WERI-Rb-1 (cell line): ENCODE measurements at regions not wholly inside any gene's neighbourhood (a gene's known extent, or its start where the extent isn't known, plus 50 kb on each side); places are given as distances from the start of the nearest gene placed in this dataset.

Experiments used
- DNase-seq: peaks from one replicate; pipeline ENCODE4 v3.0.0-alpha.2; 2020
- H3K27ac ChIP-seq: fragments of 250-450 bp; sonication (Bioruptor Pico); 2 replicates; pipeline ENCODE4 v1.5.1; 2020; ENCODE audit warnings: mild to moderate bottlenecking, moderate library complexity
- H3K27me3 ChIP-seq: fragments of 250-450 bp; sonication (Bioruptor Pico); 2 replicates; pipeline ENCODE4 v1.5.1; 2021; ENCODE audit warnings: mild to moderate bottlenecking, low read depth, moderate library complexity; ENCODE audit not compliant: insufficient read depth, severe bottlenecking
- H3K36me3 ChIP-seq: fragments of 250-450 bp; sonication (Bioruptor Pico); 2 replicates; pipeline ENCODE4 v1.5.1; 2020; ENCODE audit warnings: mild to moderate bottlenecking, moderate library complexity
- H3K4me3 ChIP-seq: 2 replicates; pipeline ENCODE4 v1.5.1; 2011; ENCODE audit warnings: low read depth, mild to moderate bottlenecking, control low read depth, low read length
- H3K9me3 ChIP-seq: fragments of 250-450 bp; sonication (Bioruptor Pico); 2 replicates; pipeline ENCODE4 v1.5.1; 2021; ENCODE audit warnings: mild to moderate bottlenecking, moderate library complexity; ENCODE audit not compliant: severe bottlenecking
- CTCF ChIP-seq: IDR thresholded peaks from 2 replicates; pipeline ENCODE4 v1.5.1; 2011; ENCODE audit warnings: low read depth, mild to moderate bottlenecking, control low read depth, inconsistent platforms, low read length

- Histone ChIP-seq H3K27ac (no peak overlapping the region), H3K36me3 (no peaks in the 10 kb centered on the region), H3K9me3 (no peaks in the 10 kb centered on the region), H3K27me3 (peaks cover under 1% of the 10 kb centered on the region), H3K4me3 (no peak overlapping the region)
- TF ChIP-seq CTCF = no peak
- DNase-seq = no peak
These were observed 134.9 kb downstream of the FSCB start for GRCh38 chr14:44372231-44372630.

GRCh38 chr14:44370727-44371126 lies 136.4 kb downstream of the FSCB start:
- H3K27ac ChIP-seq = no peak overlapping the region
- no peak for DNase-seq
- no peaks in the 10 kb centered on the region for H3K36me3 ChIP-seq
- H3K27me3 ChIP-seq = peaks cover 9% of the 10 kb centered on the region
- H3K9me3 ChIP-seq = no peaks in the 10 kb centered on the region
- TF ChIP-seq CTCF = no peak
- H3K4me3 ChIP-seq = no peak overlapping the region

GRCh38 chr14:44369401-44370123 lies 137.5 kb downstream of the FSCB start:
- Histone ChIP-seq H3K27ac (no peak overlapping the region), H3K36me3 (no peaks in the 10 kb centered on the region), H3K4me3 (no peak overlapping the region), H3K27me3 (peaks cover 14% of the 10 kb centered on the region), H3K9me3 (no peaks in the 10 kb centered on the region)
- TF ChIP-seq CTCF = no peak
- no peak for DNase-seq

- Histone ChIP-seq H3K27ac (no peak overlapping the region), H3K9me3 (no peaks in the 10 kb centered on the region), H3K36me3 (no peaks in the 10 kb centered on the region), H3K27me3 (peaks cover 6% of the 10 kb centered on the region), H3K4me3 (no peak overlapping the region)
- no peak for TF ChIP-seq CTCF
- DNase-seq = no peak
These were observed 146.0 kb downstream of the FSCB start for GRCh38 chr14:44361083-44361482.

- no peaks in the 10 kb centered on the region for H3K9me3 ChIP-seq
- no peaks in the 10 kb centered on the region for H3K36me3 ChIP-seq
- DNase-seq = no peak
- peaks cover 15% of the 10 kb centered on the region for H3K27me3 ChIP-seq
- H3K27ac ChIP-seq = no peak overlapping the region
- H3K4me3 ChIP-seq = no peak overlapping the region
- no peak for TF ChIP-seq CTCF
These were observed 153.3 kb downstream of the FSCB start for GRCh38 chr14:44353805-44354204.

GRCh38 chr14:44352201-44352600 lies 154.9 kb downstream of the FSCB start:
- H3K9me3 ChIP-seq = no peaks in the 10 kb centered on the region
- H3K36me3 ChIP-seq = no peaks in the 10 kb centered on the region
- no peak overlapping the region for H3K4me3 ChIP-seq
- no peak for DNase-seq
- H3K27me3 ChIP-seq = peaks cover 15% of the 10 kb centered on the region
- H3K27ac ChIP-seq = no peak overlapping the region
- TF ChIP-seq CTCF = no peak
